SK-N-MC (cell line): ENCODE measurements at regions not wholly inside any gene's neighbourhood (a gene's known extent, or its start where the extent isn't known, plus 50 kb on each side); places are given as distances from the start of the nearest gene placed in this dataset.

ENCODE experiments used
- EZH2 ChIP-seq: fragments of 200-600 bp; sonication (generic); IDR thresholded peaks from one replicate; pipeline ENCODE4 v1.6.1; 2017; ENCODE audit warnings: antibody characterized with exemption
- POLR2AphosphoS5 ChIP-seq: IDR thresholded peaks from 2 replicates; pipeline ENCODE4 v1.6.1; 2012; ENCODE audit warnings: mild to moderate bottlenecking, low read depth, low read length, borderline replicate concordance

GRCh38 chr1:70911861-70912260 lies 135.8 kb downstream of the PTGER3 start:
- no peak for TF ChIP-seq POLR2AphosphoS5
- no peak for TF ChIP-seq EZH2
